HepG2 (cell line): ENCODE measurements at regions not wholly inside any gene's neighbourhood (a gene's known extent, or its start where the extent isn't known, plus 50 kb on each side); places are given as distances from the start of the nearest gene placed in this dataset.

Experiments
- ATF1 ChIP-seq: IDR thresholded peaks from 2 replicates; pipeline ENCODE4 v1.6.1; 2016; ENCODE audit warnings: mild to moderate bottlenecking, control low read depth
- GLI4 ChIP-seq: sonication (generic); formaldehyde crosslinking; IDR thresholded peaks from 2 replicates; pipeline ENCODE4 v1.5.1; 2020; ENCODE audit warnings: missing genetic modification reagents, mild to moderate bottlenecking, moderate library complexity, borderline replicate concordance
- HNRNPK ChIP-seq: fragments of 200-400 bp; formaldehyde crosslinking; IDR thresholded peaks from 2 replicates; pipeline ENCODE4 v1.6.1; 2018; ENCODE audit warnings: low read length, low read depth, moderate library complexity, mild to moderate bottlenecking; ENCODE audit not compliant: poor library complexity, severe bottlenecking
- KLF11 ChIP-seq: IDR thresholded peaks from 2 replicates; pipeline ENCODE4 v1.6.1; 2016; ENCODE audit warnings: missing compliant biosample characterization
- MZF1 ChIP-seq: sonication (generic); formaldehyde crosslinking; IDR thresholded peaks from 2 replicates; pipeline ENCODE4 v1.8.1; 2023; ENCODE audit warnings: mild to moderate bottlenecking, missing genetic modification reagents, borderline replicate concordance
- SAFB2 ChIP-seq: sonication (generic); formaldehyde crosslinking; IDR thresholded peaks from 2 replicates; pipeline ENCODE4 v1.5.1; 2020; ENCODE audit warnings: missing genetic modification reagents, low read depth, mild to moderate bottlenecking, borderline replicate concordance
- SETDB1 ChIP-seq: sonication (generic); formaldehyde crosslinking; IDR thresholded peaks from 2 replicates; pipeline ENCODE4 v1.5.1; 2020; ENCODE audit warnings: missing genetic modification reagents, mild to moderate bottlenecking, borderline replicate concordance
- TFE3 ChIP-seq: IDR thresholded peaks from 2 replicates; pipeline ENCODE4 v1.6.1; 2016
- ZBTB33 ChIP-seq: sonication (generic); formaldehyde crosslinking; IDR thresholded peaks from 2 replicates; pipeline ENCODE4 v1.4.0; 2020; ENCODE audit warnings: missing genetic modification reagents
- ZFP36L1 ChIP-seq: sonication (generic); formaldehyde crosslinking; IDR thresholded peaks from 2 replicates; pipeline ENCODE4 v1.8.0; 2022; ENCODE audit warnings: mild to moderate bottlenecking, missing genetic modification reagents, moderate library complexity
- ZHX2 ChIP-seq, 2 experiments: sonication (generic) in 1 of 2; formaldehyde crosslinking in 1 of 2; IDR thresholded peaks; 2 replicates each; pipeline versions ENCODE4 v1.6.1 to v1.9.0; 2014 to 2022; ENCODE audit warnings: antibody characterized with exemption in 1 of 2, borderline replicate concordance in 1 of 2, inconsistent platforms in 1 of 2, low read depth in 1 of 2, missing genetic modification reagents in 1 of 2
- ZNF3 ChIP-seq: IDR thresholded peaks from 2 replicates; pipeline ENCODE4 v1.7.0; 2017; ENCODE audit warnings: inconsistent platforms
- ZNF562 ChIP-seq: sonication (generic); formaldehyde crosslinking; IDR thresholded peaks from 2 replicates; pipeline ENCODE4 v1.8.0; 2022; ENCODE audit warnings: missing genetic modification reagents, borderline replicate concordance

GRCh38 chr12:93231938-93232337 is 145.8 kb upstream of the NUDT4 start (continued):
- no peak for TF ChIP-seq ZNF562 (CRISPR knock-in tag)
- TF ChIP-seq SETDB1 (CRISPR knock-in tag) = no peak
- no peak for TF ChIP-seq ZFP36L1 (CRISPR knock-in tag)
- no peak for TF ChIP-seq GLI4
- TF ChIP-seq HNRNPK = no peak
- no peak for TF ChIP-seq ZHX2 (IDR thresholded peaks at IDR 0.05; ENCODE audit: low read depth)
- TF ChIP-seq ZHX2 (CRISPR knock-in tag; IDR thresholded peaks at IDR 0.05; ENCODE audit: borderline replicate concordance) = no peak
- TF ChIP-seq TFE3 (CRISPR knock-in tag) = no peak
- no peak for TF ChIP-seq ATF1 (CRISPR knock-in tag)
- TF ChIP-seq ZNF3 (CRISPR knock-in tag) = no peak
- no peak for TF ChIP-seq ZBTB33 (CRISPR knock-in tag)
- no peak for TF ChIP-seq SAFB2 (CRISPR knock-in tag)
- TF ChIP-seq KLF11 (CRISPR knock-in tag) = no peak
- TF ChIP-seq MZF1 (CRISPR knock-in tag) = no peak
